Parathyroid adenoma (tissue), 2 donors: ENCODE measurements at regions not wholly inside any gene's neighbourhood (a gene's known extent, or its start where the extent isn't known, plus 50 kb on each side); places are given as distances from the start of the nearest gene placed in this dataset.

ENCODE experiments used
- H2AFZ ChIP-seq: fragments of 300-600 bp; sonication (generic); one replicate; pipeline ENCODE4 v1.7.0; 2017; ENCODE audit warnings: antibody characterized with exemption, mild to moderate bottlenecking
- H3K27ac ChIP-seq: fragments of 300-600 bp; sonication (generic); one replicate; pipeline ENCODE4 v1.7.0; 2017
- H3K27me3 ChIP-seq: fragments of 300-600 bp; sonication (generic); one replicate; pipeline ENCODE4 v1.7.0; 2017; ENCODE audit warnings: low read length; ENCODE audit not compliant: control insufficient read depth, insufficient read depth
- H3K36me3 ChIP-seq: fragments of 300-600 bp; sonication (generic); one replicate; pipeline ENCODE4 v1.7.0; 2017; ENCODE audit warnings: low read length; ENCODE audit not compliant: control insufficient read depth, insufficient read depth
- H3K4me1 ChIP-seq: fragments of 300-600 bp; sonication (generic); one replicate; pipeline ENCODE4 v1.7.0; 2017; ENCODE audit warnings: control low read depth
- H3K4me2 ChIP-seq: fragments of 300-600 bp; sonication (generic); one replicate; pipeline ENCODE4 v1.7.0; 2017; ENCODE audit warnings: low read length
- H3K4me3 ChIP-seq: fragments of 300-600 bp; sonication (generic); one replicate; pipeline ENCODE4 v1.7.0; 2017; ENCODE audit warnings: low read depth, low read length
- H3K79me2 ChIP-seq: fragments of 300-600 bp; sonication (generic); one replicate; pipeline ENCODE4 v1.7.0; 2017; ENCODE audit warnings: control low read depth
- H3K9ac ChIP-seq: fragments of 300-600 bp; sonication (generic); one replicate; pipeline ENCODE4 v1.7.0; 2017; ENCODE audit warnings: mild to moderate bottlenecking
- H3K9me3 ChIP-seq: fragments of 300-600 bp; sonication (generic); one replicate; pipeline ENCODE4 v1.7.0; 2017; ENCODE audit warnings: low read length; ENCODE audit not compliant: control insufficient read depth
- CTCF ChIP-seq: fragments of 300-600 bp; sonication (generic); IDR thresholded peaks from one replicate; pipeline ENCODE4 v1.7.0; 2017; ENCODE audit warnings: antibody characterized with exemption, mild to moderate bottlenecking
- donor health status: primary hyperparathyroidism.

- Histone ChIP-seq H3K36me3 (no peaks in the 10 kb centered on the region), H3K4me1 (no peaks in the 10 kb centered on the region), H3K4me3 (no peak overlapping the region), H3K27ac (no peak overlapping the region), H2AFZ (no peak overlapping the region), H3K9ac (no peak overlapping the region), H3K79me2 (no peaks in the 10 kb centered on the region), H3K9me3 (no peaks in the 10 kb centered on the region), H3K27me3 (no peaks in the 10 kb centered on the region), H3K4me2 (no peak overlapping the region)
- TF ChIP-seq CTCF, result no peak
These were observed 70.3 kb upstream of the TRPM3 start for GRCh38 chr9:71191708-71192107.

GRCh38 chr9:71183251-71183650, 61.8 kb upstream of the TRPM3 start:
- TF ChIP-seq CTCF, result no peak
- Histone ChIP-seq H3K27me3 (no peaks in the 10 kb centered on the region), H3K36me3 (no peaks in the 10 kb centered on the region), H3K27ac (no peak overlapping the region), H3K4me2 (no peak overlapping the region), H3K9me3 (no peaks in the 10 kb centered on the region), H3K9ac (no peak overlapping the region), H3K4me1 (no peaks in the 10 kb centered on the region), H3K4me3 (no peak overlapping the region), H3K79me2 (no peaks in the 10 kb centered on the region), H2AFZ (no peak overlapping the region)

GRCh38 chr9:71179183-71179582, 57.8 kb upstream of the TRPM3 start:
- no peak overlapping the region for H2AFZ ChIP-seq
- no peaks in the 10 kb centered on the region for H3K27me3 ChIP-seq
- H3K4me1 ChIP-seq, result no peaks in the 10 kb centered on the region
- H3K4me3 ChIP-seq, result no peak overlapping the region
- no peak overlapping the region for H3K27ac ChIP-seq
- no peaks in the 10 kb centered on the region for H3K36me3 ChIP-seq
- H3K9me3 ChIP-seq, result no peaks in the 10 kb centered on the region
- H3K79me2 ChIP-seq, result no peaks in the 10 kb centered on the region
- H3K4me2 ChIP-seq, result no peak overlapping the region
- TF ChIP-seq CTCF, result no peak
- no peak overlapping the region for H3K9ac ChIP-seq

GRCh38 chr9:71177901-71178300, 56.5 kb upstream of the TRPM3 start:
- Histone ChIP-seq H3K4me1 (no peaks in the 10 kb centered on the region), H3K36me3 (no peaks in the 10 kb centered on the region), H3K79me2 (no peaks in the 10 kb centered on the region), H3K4me3 (no peak overlapping the region), H3K4me2 (no peak overlapping the region), H3K27ac (no peak overlapping the region), H3K9me3 (no peaks in the 10 kb centered on the region), H3K27me3 (no peaks in the 10 kb centered on the region), H3K9ac (no peak overlapping the region), H2AFZ (no peak overlapping the region)
- no peak for TF ChIP-seq CTCF

- no peak for TF ChIP-seq CTCF
- Histone ChIP-seq H3K9ac (no peak overlapping the region), H3K27me3 (no peaks in the 10 kb centered on the region), H3K4me3 (no peak overlapping the region), H2AFZ (no peak overlapping the region), H3K79me2 (no peaks in the 10 kb centered on the region), H3K4me1 (no peaks in the 10 kb centered on the region), H3K9me3 (no peaks in the 10 kb centered on the region), H3K27ac (no peak overlapping the region), H3K36me3 (no peaks in the 10 kb centered on the region), H3K4me2 (no peak overlapping the region)
These were observed 50.1 kb upstream of the TRPM3 start for GRCh38 chr9:71171517-71171916.
